K562 (cell line): ENCODE measurements at regions not wholly inside any gene's neighbourhood (a gene's known extent, or its start where the extent isn't known, plus 50 kb on each side); places are given as distances from the start of the nearest gene placed in this dataset.

Source experiments
- ATAC-seq: fragments of 200-7000 bp; cut with Tn5 transposase; 3 replicates; pipeline ENCODE4 v1.9.1; 2020; ENCODE audit warnings: moderate library complexity
- BruUV-seq: library from RNA; stranded (reverse); fragments of 400-500 nt; replicated peaks from 2 replicates; lab custom pipeline; 2021; lab: Mats Ljungman, UMichigan
- CTCF ChIA-PET: fragments of 300-600 bp; formaldehyde crosslinking; extraction: SDS; loops from one replicate; lab custom pipeline; 2021; ENCODE audit warnings: low intra/inter-chr PET ratio; lab: Yijun Ruan, JAX
- POLR2A ChIA-PET: fragments of 300-600, 350-650 bp; sonication (Branson Sonifier 250); formaldehyde crosslinking; extraction: SDS; loops from one replicate; lab custom pipeline; 2021; ENCODE audit warnings: antibody characterized with exemption, inconsistent platforms; lab: Yijun Ruan, JAX
- DNase-seq, 4 experiments: peaks; one replicate each; pipeline versions ENCODE4 v3.0.0 to v3.0.0-alpha.2; 2011 to 2018; ENCODE audit warnings: low spot score in 3 of 4, mixed read lengths in 3 of 4; ENCODE audit errors: extremely low read depth in 1 of 4
- FAIRE-seq: peaks from 2 replicates; lab custom pipeline; 2011; peaks lifted over from hg19 to GRCh38; lab: Jason Lieb, UNC
- H2AFZ ChIP-seq: 2 replicates; pipeline ENCODE4 v1.6.0; 2011; ENCODE audit warnings: low read depth, low read length, control low read depth, inconsistent platforms
- H3K27ac ChIP-seq: fragments of 200-600 bp; 3 replicates; pipeline ENCODE4 v1.8.0; 2011; ENCODE audit warnings: low read depth, mild to moderate bottlenecking, control low read depth, inconsistent platforms, low read length, moderate library complexity, mixed read lengths; ENCODE audit errors: extremely low read depth
- H3K27me3 ChIP-seq, 2 experiments: fragments of 300-600 bp in 1 of 2; 2 replicates in 1 of 2; 3 replicates in 1 of 2; pipeline versions ENCODE4 v1.6.0 to v1.8.0; 2011; ENCODE audit warnings: inconsistent platforms in 2 of 2, low read length in 2 of 2, mild to moderate bottlenecking in 1 of 2, mixed read lengths in 1 of 2, moderate library complexity in 1 of 2; ENCODE audit not compliant: control insufficient read depth in 2 of 2, insufficient read depth in 2 of 2
- H3K36me3 ChIP-seq: fragments of 300-600 bp; 3 replicates; pipeline ENCODE4 v1.8.0; 2011; ENCODE audit warnings: mild to moderate bottlenecking, low read length, inconsistent platforms; ENCODE audit not compliant: control insufficient read depth, insufficient read depth
- H3K4me1 ChIP-seq, 2 experiments: fragments of 200-600 bp in 1 of 2; replicated peaks in 1 of 2; 2 replicates in 1 of 2; 3 replicates in 1 of 2; pipeline versions ENCODE4 v1.5.1 to v1.8.0; 2011; ENCODE audit warnings: inconsistent platforms in 2 of 2, low read length in 2 of 2, mild to moderate bottlenecking in 1 of 2, mixed read lengths in 1 of 2, moderate library complexity in 1 of 2; ENCODE audit not compliant: control insufficient read depth in 2 of 2, insufficient read depth in 2 of 2
- H3K4me2 ChIP-seq: 2 replicates; pipeline ENCODE4 v1.6.1; 2011; ENCODE audit warnings: low read length, control low read depth, inconsistent platforms, mixed read lengths; ENCODE audit not compliant: insufficient read depth
- H3K4me3 ChIP-seq: fragments of 200-600 bp; sonication (generic), shearing (Covaris generic); 2 replicates; pipeline ENCODE4 v1.5.1; 2016; ENCODE audit warnings: control low read depth, inconsistent platforms
- H3K79me2 ChIP-seq: fragments of 200-600 bp; 3 replicates; pipeline ENCODE4 v1.8.0; 2011; ENCODE audit warnings: low read length, inconsistent platforms; ENCODE audit not compliant: control insufficient read depth, insufficient read depth
- H3K9ac ChIP-seq, 2 experiments: 2 replicates each; pipeline versions ENCODE4 v1.6.0 to v1.6.1; 2011; ENCODE audit warnings: low read depth in 2 of 2, low read length in 2 of 2, control low read depth in 1 of 2, inconsistent platforms in 1 of 2, mild to moderate bottlenecking in 1 of 2, mixed read lengths in 1 of 2; ENCODE audit not compliant: insufficient read depth in 1 of 2
- H3K9me1 ChIP-seq: one replicate; pipeline ENCODE4 v1.6.0; 2011; ENCODE audit warnings: inconsistent platforms, mild to moderate bottlenecking, low read length, moderate library complexity; ENCODE audit not compliant: control insufficient read depth, insufficient read depth
- H3K9me3 ChIP-seq: replicated peaks from 2 replicates; pipeline ENCODE4 v1.5.1; 2011; ENCODE audit warnings: low read depth, low read length, inconsistent platforms; ENCODE audit not compliant: control insufficient read depth, insufficient read depth
- H4K20me1 ChIP-seq: replicated peaks from 2 replicates; pipeline ENCODE4 v1.6.1; 2011; ENCODE audit warnings: low read length, inconsistent platforms, mixed read lengths; ENCODE audit not compliant: control insufficient read depth, insufficient read depth
- FOXJ2 ChIP-seq: fragments of 200-800 bp; sonication (Bioruptor generic); IDR thresholded peaks from 2 replicates; pipeline ENCODE4 v1.6.1; 2016; ENCODE audit warnings: missing genetic modification characterization, missing compliant biosample characterization
- MIER1 ChIP-seq: fragments of 450-650 bp; IDR thresholded peaks from 2 replicates; pipeline ENCODE4 v1.6.1; 2016; ENCODE audit warnings: antibody characterized with exemption, mild to moderate bottlenecking, low read depth
- RCOR1 ChIP-seq, 2 experiments: IDR thresholded peaks; 2 replicates each; pipeline ENCODE4 v1.6.1; 2012; ENCODE audit warnings: low read depth in 2 of 2, low read length in 2 of 2, borderline replicate concordance in 1 of 2, improper control_type of control experiment in 1 of 2
- SMAD1 ChIP-seq: fragments of 150-350 bp; IDR thresholded peaks from 2 replicates; pipeline ENCODE4 v1.6.1; 2014; ENCODE audit warnings: low read length, low read depth; ENCODE audit not compliant: partially characterized antibody
- SREBF1 ChIP-seq: fragments of 150-350 bp; IDR thresholded peaks from 2 replicates; pipeline ENCODE4 v1.6.1; 2014; ENCODE audit warnings: antibody characterized with exemption, low read depth, low read length, borderline replicate concordance
- ZNF3 ChIP-seq: fragments of 250-450 bp; sonication (Bioruptor Pico); IDR thresholded peaks from 2 replicates; pipeline ENCODE4 v1.5.0; 2021; ENCODE audit warnings: mild to moderate bottlenecking, moderate library complexity
- ZNF696 ChIP-seq: fragments of 250-450 bp; sonication (Bioruptor Pico); conservative IDR thresholded peaks from 2 replicates; pipeline ENCODE4 v1.4.0; 2020; ENCODE audit warnings: mild to moderate bottlenecking, moderate library complexity
- ZNF764 ChIP-seq: fragments of 250-450 bp; sonication (Bioruptor Pico); IDR thresholded peaks from 2 replicates; pipeline ENCODE4 v1.4.0; 2020; ENCODE audit warnings: low read depth, mild to moderate bottlenecking, moderate library complexity
- WGBS: fragments of 100-300 bp; shearing (Covaris generic); methylation state at CpG from one replicate; pipeline ENCODE4 v1.1.6; 2016; ENCODE audit warnings: low coverage, mixed read lengths; ENCODE audit not compliant: insufficient coverage; ENCODE audit errors: missing lambda C conversion rate; 5-methylcytosine and 5-hydroxymethylcytosine counted together
- in situ Hi-C: fragments of 300-500 bp; cut with MboI; formaldehyde crosslinking; loops from 4 replicates; pipeline ENCODE4 v1.15.0; 2018; ENCODE audit warnings: inconsistent platforms, mixed read lengths
- intact Hi-C: fragments of 100-400 bp; cut with micrococcal nuclease; formaldehyde crosslinking; loops from 2 replicates; pipeline ENCODE4 v1.14.2; 2022
- TF ChIP-seq, protein P1 (sequence below): sonication (generic); formaldehyde crosslinking; IDR thresholded peaks from 2 replicates; pipeline ENCODE4 v1.9.0; 2022; ENCODE audit warnings: mild to moderate bottlenecking, missing genetic modification reagents
- TF ChIP-seq, protein P2 (sequence below), 2 experiments: IDR thresholded peaks; 2 replicates each; pipeline ENCODE4 v1.6.1; 2012; ENCODE audit warnings: improper control_type of control experiment in 2 of 2, low read depth in 2 of 2, low read length in 2 of 2, borderline replicate concordance in 1 of 2
- TF ChIP-seq, protein P3 (sequence below): sonication (generic); formaldehyde crosslinking; IDR thresholded peaks from 2 replicates; pipeline ENCODE4 v1.4.0; 2020; ENCODE audit warnings: mild to moderate bottlenecking, missing genetic modification reagents

DNA sequence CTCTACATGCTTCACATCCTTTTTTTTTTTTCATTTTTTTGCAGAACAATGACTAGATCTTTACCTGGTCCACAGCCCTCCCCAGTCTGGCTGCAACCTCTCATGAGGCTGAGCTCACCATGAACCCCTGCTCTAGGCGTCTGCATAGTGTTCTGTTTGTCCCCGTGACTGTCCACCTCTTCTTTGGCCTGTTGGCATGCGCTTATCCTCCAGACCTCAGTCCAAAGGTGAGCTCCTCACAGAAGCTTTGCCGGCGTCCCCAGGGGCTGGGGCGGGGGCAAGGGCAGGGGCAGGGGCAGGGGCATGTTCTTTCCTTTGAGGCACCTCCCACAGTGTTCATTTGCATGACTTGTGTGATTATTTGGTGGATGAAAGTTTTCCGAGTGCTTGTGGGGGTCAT is 218.4 kb upstream of the ZNF32 start:
- ChIA-PET POLR2A (no interaction called here), CTCF (no interaction called here)
- H2AFZ ChIP-seq, result no peak overlapping the region
- H4K20me1 ChIP-seq, result 0 out of 2 replicates have a peak, but pooled peaks cover 4% of the 10 kb centered on the region
- peaks cover 2 to 37% of the 10 kb centered on the region in 2 experiments; a peak in 2 of 5 replicates for H3K27me3 ChIP-seq
- ATAC-seq (no peak), DNase-seq (no peak), FAIRE-seq (no peak)
- H3K4me1 ChIP-seq, result no peaks in the 10 kb centered on the region; a peak in 1 of 5 replicates
- WGBS, result 0% methylated on average over 7 of the region's 7 CpGs
- H3K9ac ChIP-seq, result no peak overlapping the region
- H3K9me3 ChIP-seq, result no peaks in the 10 kb centered on the region
- no peak overlapping the region for H3K4me3 ChIP-seq
- H3K79me2 ChIP-seq, result no peaks in the 10 kb centered on the region
- no peaks in the 10 kb centered on the region for H3K36me3 ChIP-seq
- in situ Hi-C loops (no loop called here), intact Hi-C loops (no loop called here)
- TF ChIP-seq ZNF764 (CRISPR knock-in tag) (no peak), ZNF696 (CRISPR knock-in tag) (no peak), SMAD1 (no peak), FOXJ2 (no peak), ZNF3 (no peak), MIER1 (no peak), RCOR1 (IDR thresholded peaks at IDR 0.05; ENCODE audit: borderline replicate concordance in 1 of 2, low read depth in 2 of 2, low read length in 2 of 2) (no peak), SREBF1 (no peak)
- TF ChIP-seq, protein P1, sequence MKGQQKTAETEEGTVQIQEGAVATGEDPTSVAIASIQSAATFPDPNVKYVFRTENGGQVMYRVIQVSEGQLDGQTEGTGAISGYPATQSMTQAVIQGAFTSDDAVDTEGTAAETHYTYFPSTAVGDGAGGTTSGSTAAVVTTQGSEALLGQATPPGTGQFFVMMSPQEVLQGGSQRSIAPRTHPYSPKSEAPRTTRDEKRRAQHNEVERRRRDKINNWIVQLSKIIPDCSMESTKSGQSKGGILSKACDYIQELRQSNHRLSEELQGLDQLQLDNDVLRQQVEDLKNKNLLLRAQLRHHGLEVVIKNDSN (CRISPR knock-in tag), result no peak
- TF ChIP-seq, protein P2, sequence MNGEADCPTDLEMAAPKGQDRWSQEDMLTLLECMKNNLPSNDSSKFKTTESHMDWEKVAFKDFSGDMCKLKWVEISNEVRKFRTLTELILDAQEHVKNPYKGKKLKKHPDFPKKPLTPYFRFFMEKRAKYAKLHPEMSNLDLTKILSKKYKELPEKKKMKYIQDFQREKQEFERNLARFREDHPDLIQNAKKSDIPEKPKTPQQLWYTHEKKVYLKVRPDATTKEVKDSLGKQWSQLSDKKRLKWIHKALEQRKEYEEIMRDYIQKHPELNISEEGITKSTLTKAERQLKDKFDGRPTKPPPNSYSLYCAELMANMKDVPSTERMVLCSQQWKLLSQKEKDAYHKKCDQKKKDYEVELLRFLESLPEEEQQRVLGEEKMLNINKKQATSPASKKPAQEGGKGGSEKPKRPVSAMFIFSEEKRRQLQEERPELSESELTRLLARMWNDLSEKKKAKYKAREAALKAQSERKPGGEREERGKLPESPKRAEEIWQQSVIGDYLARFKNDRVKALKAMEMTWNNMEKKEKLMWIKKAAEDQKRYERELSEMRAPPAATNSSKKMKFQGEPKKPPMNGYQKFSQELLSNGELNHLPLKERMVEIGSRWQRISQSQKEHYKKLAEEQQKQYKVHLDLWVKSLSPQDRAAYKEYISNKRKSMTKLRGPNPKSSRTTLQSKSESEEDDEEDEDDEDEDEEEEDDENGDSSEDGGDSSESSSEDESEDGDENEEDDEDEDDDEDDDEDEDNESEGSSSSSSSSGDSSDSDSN (IDR thresholded peaks at IDR 0.05; ENCODE audit: borderline replicate concordance in 1 of 2, low read depth in 2 of 2, low read length in 2 of 2), result no peak
- TF ChIP-seq, protein P3, sequence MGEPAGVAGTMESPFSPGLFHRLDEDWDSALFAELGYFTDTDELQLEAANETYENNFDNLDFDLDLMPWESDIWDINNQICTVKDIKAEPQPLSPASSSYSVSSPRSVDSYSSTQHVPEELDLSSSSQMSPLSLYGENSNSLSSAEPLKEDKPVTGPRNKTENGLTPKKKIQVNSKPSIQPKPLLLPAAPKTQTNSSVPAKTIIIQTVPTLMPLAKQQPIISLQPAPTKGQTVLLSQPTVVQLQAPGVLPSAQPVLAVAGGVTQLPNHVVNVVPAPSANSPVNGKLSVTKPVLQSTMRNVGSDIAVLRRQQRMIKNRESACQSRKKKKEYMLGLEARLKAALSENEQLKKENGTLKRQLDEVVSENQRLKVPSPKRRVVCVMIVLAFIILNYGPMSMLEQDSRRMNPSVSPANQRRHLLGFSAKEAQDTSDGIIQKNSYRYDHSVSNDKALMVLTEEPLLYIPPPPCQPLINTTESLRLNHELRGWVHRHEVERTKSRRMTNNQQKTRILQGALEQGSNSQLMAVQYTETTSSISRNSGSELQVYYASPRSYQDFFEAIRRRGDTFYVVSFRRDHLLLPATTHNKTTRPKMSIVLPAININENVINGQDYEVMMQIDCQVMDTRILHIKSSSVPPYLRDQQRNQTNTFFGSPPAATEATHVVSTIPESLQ, result no peak
- H3K4me2 ChIP-seq, result no peak overlapping the region
- no TSS peak for BruUV-seq
- no peak overlapping the region for H3K27ac ChIP-seq
- no peaks in the 10 kb centered on the region for H3K9me1 ChIP-seq
